DMS153 treated with DMSO at 0.1 percent for 48 hours (cell line): ENCODE measurements at regions not wholly inside any gene's neighbourhood (a gene's known extent, or its start where the extent isn't known, plus 50 kb on each side); places are given as distances from the start of the nearest gene placed in this dataset.
A peak's percentile ranks its signal among the peaks of the same experiment; 100 is the strongest.

Source experiments
- DNase-seq: peaks from one replicate; lab custom pipeline; 2025; ENCODE audit not compliant: unreplicated experiment; lab: John Stamatoyannopoulos, UW

DNA sequence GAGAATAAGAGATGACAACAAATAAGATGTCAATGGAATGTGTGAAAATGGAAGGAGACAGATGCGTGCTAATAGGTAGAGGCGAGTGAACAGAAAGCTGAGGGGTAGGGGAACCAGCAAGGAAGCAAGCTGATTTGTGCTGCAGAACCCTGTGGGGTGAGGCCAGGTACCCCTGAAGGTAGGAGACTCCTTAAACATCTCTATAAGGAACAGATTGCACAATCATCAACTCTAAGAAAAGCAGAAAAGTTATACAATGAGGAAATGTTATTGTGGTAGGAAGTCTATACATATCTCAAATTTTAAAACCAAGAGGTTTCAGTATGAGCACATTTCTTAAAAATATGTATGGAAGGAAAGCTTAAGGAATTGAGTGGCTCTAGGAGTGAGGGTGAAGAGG lies 315.0 kb upstream of the TPM1 start:
- DNase-seq, result no peak

- no peak for DNase-seq
These were observed 311.7 kb upstream of the TPM1 start for GRCh38 chr15:62730825-62731224.

GRCh38 chr15:62732078-62732477 lies 310.5 kb upstream of the TPM1 start:
- DNase-seq, result no peak

DNA sequence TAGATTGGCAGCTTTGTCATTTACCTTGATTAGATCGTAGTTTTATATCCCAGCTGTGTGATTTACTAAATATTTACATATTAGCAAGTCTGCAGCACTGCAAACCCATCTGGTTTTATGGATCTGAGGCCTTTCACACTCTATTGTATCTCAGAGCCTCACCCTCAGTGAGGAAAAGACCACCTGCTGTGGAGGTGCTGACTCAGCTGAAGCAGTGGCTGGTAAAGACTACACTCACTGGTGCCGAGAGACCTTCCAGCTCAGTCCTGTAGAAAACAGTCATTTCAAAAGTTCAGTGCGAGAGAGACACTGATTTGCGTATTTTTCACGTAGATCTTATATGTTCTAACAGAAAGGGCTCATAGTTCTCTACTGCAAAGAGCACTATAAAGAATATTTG lies 307.8 kb upstream of the TPM1 start:
- no peak for DNase-seq

DNA sequence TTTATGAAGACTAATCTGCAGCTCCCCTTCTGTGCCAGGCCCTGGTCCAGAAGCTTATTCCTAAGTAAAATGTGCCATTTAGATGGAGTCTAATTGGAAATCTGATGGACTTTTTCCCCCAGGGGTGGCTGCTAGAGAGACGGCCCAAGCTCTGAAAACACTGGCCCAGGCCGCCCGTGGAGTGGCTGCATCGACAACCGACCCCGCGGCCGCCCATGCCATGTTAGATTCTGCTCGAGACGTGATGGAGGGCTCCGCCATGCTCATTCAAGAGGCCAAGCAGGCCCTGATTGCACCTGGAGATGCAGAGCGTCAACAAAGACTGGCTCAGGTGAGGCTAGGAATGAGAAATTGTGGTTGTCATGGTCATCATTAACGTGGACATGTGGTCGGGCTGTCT lies 305.8 kb upstream of the TPM1 start:
- DNase-seq, result no peak

GRCh38 chr15:62737551-62737950 lies 305.0 kb upstream of the TPM1 start:
- DNase-seq, result no peak

DNA sequence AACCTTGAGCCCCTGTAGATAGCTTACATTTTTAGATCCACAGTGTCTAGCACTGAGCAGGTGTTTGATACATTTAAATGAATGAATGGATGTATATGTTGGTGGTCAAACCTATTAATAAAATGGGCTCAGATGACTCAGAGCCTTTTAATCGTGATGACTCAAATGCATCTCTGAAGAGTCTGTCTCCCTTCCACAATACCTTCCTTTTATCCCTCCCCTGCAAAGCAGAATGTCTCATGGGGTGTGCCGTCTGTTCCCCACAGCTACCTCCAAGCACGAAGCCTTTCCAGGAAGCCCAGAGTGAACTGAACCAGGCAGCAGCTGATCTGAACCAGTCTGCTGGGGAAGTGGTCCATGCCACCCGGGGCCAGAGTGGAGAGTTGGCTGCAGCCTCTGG lies 303.5 kb upstream of the TPM1 start:
- no peak for DNase-seq

- no peak for DNase-seq
These were observed 303.0 kb upstream of the TPM1 start for GRCh38 chr15:62739507-62739906.

DNA sequence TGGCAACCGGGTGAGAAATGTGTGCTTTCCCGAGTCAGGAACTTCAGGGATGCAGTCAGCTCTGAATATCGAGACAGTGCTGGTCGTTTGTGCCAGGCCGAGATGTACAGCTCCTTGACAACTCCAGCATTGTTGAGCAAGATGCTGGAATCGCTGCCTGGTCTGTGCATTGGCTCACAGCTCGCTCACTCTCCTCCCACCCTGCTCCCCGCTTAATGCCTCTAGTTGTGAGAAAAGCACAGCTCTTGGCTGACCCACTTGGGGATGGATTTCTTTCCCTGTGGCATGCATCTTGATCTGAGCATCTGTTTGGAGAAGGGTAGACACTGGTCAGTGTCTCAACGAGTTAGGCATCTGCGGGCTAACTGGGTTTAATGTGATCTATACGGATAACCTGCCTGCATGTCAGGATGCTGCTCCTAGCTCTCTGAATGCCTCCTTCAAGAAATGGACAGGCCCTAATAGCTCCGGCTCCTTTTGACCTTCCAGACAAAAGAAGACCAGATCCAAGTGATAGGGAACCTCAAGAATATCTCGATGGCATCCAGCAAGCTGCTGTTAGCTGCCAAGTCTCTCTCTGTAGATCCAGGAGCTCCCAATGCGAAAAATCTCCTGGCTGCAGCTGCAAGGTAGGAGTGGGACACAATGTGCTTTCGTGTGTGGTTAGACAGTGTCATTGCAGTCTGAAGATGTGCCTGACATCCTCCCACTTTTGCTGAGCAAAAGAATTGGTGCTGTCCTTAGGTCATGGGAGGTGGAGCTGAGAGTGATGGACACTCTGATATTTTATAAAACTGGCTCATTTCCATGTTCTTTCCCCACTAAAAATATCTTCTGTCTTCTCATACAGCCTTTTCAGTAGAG lies 302.2 kb upstream of the TPM1 start:
- DNase-seq, result no peak

- no peak for DNase-seq
These were observed 301.4 kb upstream of the TPM1 start for GRCh38 chr15:62741106-62741505.

GRCh38 chr15:62742409-62743171 lies 300.0 kb upstream of the TPM1 start:
- DNase-seq, result peak; percentile 11

DNA sequence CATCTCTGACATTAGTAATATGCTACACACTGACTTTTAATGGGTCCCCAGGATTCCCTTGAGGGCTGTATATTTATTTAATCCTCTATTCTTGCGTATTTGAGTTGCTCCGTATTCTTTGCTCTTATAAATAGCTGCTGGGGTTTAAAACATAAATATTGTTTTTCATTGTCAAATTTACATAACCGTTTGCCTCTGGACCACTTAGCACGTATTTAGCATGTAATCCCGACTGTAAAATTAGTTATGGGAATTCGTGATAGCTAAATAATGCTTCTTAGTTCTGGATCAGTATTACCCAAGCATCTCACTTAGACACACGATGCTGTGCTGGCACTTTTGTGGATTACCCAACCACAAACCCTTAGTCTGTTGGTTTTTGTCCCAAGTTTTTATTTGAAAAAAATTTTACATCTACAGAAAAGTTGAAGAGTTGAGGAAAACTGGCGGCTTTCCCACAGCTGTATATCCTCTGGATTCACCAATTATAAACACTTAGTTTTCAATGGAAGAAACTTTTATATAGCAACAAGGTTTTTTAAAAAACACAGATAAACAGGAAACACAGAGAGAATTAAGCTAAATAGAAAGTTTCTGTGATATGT lies 296.8 kb upstream of the TPM1 start:
- DNase-seq, result no peak

- no peak for DNase-seq
These were observed 294.4 kb upstream of the TPM1 start for GRCh38 chr15:62748196-62748595.

DNA sequence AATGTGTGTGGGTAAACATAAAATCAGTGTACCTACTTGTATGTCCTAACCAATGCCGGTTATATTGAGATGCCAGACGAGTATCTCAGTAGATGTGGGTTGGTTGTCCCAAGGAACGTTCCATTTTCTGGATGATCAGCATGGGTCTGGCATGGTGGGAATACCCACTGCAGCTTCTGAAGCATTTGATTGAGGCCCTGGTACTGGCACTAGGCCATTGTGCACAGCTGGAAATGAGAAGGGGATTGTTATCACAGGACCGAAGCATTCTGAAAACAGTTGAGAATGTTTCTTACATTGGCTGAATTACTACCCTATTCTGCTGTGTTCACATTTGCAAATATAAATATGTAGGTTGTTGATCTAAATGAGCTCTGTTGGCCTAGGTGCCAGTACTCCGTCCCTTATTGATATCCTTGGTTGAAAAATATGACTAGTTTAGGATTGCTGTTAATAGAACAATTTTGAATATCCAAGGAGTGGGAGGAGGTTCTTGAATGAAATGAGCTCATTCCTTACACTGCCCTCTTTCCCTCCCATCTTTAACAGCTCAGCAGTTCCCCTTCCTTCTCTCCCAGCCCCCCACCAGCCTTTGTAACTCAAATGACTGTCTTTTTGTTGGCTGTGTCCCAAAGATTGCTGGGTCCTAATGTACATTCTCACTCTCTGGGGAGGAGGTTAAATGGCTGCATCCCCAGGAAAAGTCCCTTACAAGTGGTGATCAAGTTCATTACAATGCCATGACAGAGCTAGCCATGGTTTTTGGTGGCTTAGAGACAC lies 293.3 kb upstream of the TPM1 start:
- no peak for DNase-seq

GRCh38 chr15:62750471-62750870 lies 292.1 kb upstream of the TPM1 start:
- DNase-seq, result no peak

GRCh38 chr15:62752657-62753517 lies 289.7 kb upstream of the TPM1 start:
- no peak for DNase-seq

DNA sequence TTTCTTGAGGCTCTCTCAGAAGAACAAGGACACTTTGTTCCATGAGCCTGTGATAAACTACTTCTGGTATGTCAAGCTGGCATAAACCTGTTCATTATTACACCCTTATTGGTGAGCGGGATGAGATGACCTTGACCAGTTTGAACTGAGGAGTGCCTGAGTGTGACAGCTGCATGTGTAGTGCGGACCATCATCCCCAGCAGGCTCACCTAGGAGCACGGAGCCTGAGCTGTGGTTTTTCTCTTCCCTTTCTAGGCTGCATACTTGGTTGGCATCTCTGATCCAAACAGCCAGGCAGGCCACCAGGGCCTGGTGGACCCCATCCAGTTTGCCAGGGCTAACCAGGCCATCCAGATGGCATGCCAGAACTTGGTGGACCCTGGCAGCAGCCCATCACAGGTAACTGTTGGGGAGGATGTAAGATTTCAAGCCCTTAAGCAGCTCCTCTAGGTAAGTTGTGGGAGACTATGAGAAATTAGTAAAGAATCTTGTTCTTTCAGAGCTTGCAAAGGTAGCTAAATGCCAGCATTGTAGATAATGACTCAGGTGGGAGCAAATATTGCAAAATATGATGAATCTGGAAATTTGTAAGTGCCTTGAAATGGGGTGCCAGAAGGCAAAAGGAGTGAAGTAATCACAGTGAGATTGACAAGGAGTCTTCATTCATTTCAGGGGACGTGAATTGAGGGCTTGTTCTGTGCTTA lies 288.9 kb upstream of the TPM1 start:
- no peak for DNase-seq

DNA sequence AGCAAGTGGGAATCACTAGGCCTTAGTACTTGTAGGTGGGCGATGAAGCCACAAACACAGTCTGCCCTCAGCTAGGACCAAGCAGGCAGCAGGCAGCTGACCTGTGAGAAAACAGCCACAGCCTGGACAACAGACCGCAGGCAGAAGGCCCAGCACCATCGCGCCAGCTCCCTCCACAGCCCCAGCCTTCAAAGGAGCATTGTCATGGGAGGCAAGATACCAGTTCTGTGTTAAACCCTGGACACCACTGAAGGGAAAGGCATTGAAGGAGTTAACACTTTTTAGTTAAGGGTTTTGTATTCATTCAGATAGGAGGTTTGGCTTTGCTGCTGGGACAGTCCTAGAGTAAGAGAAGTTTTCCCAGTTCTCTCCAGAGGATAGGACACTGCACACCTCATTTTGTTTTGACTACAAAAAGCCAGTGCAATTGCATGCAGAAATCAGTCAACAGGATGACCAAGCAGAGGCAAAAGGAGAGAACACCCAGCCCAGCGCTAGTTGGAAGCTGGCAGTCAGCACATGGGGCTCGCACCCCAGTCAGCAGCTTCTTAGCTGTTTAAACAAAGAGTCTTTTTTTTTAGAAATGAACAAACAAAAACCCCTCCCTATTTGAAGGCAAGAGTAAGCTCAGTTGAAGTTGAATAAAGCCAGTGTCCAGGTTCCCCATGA lies 286.1 kb upstream of the TPM1 start:
- no peak for DNase-seq

DNA sequence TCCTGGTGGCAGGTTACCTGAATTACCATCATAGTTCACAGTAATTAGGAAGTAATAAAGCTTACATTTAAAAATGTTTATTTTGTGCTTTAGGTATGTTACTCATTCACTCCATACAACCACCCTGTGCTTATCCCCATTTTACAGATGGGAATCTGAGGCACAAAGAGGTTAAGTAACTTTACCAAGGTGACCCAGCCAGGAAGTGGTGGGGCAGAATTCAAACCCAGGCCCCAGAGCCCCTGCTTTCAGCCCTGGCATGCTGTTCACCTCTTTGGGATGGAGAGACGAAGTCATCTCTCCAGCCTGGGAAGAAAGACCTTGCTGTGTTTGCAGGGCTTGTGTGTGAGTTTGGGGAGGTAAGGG lies 285.6 kb upstream of the TPM1 start:
- no peak for DNase-seq
